D721Med (cell line): ENCODE measurements at regions not wholly inside any gene's neighbourhood (a gene's known extent, or its start where the extent isn't known, plus 50 kb on each side); places are given as distances from the start of the nearest gene placed in this dataset.
"Not testable (repeated sequence)": the region's sequence is repeated elsewhere in the genome, so short reads cannot be mapped to it uniquely, and the experiment has no call there.

Source experiments
- DNase-seq: peaks from one replicate; pipeline ENCODE4 v3.0.0; 2011; ENCODE audit warnings: low spot score; ENCODE audit not compliant: insufficient read length
- FAIRE-seq: peaks from 2 replicates; lab custom pipeline; 2011; peaks lifted over from hg19 to GRCh38; lab: Jason Lieb, UNC
- TF ChIP-seq, protein P1 (sequence below): IDR thresholded peaks from 2 replicates; pipeline ENCODE4 v1.5.1; 2012; ENCODE audit warnings: mild to moderate bottlenecking, control low read depth; ENCODE audit not compliant: insufficient read depth; ENCODE audit errors: missing control alignments

- TF ChIP-seq, protein P1, sequence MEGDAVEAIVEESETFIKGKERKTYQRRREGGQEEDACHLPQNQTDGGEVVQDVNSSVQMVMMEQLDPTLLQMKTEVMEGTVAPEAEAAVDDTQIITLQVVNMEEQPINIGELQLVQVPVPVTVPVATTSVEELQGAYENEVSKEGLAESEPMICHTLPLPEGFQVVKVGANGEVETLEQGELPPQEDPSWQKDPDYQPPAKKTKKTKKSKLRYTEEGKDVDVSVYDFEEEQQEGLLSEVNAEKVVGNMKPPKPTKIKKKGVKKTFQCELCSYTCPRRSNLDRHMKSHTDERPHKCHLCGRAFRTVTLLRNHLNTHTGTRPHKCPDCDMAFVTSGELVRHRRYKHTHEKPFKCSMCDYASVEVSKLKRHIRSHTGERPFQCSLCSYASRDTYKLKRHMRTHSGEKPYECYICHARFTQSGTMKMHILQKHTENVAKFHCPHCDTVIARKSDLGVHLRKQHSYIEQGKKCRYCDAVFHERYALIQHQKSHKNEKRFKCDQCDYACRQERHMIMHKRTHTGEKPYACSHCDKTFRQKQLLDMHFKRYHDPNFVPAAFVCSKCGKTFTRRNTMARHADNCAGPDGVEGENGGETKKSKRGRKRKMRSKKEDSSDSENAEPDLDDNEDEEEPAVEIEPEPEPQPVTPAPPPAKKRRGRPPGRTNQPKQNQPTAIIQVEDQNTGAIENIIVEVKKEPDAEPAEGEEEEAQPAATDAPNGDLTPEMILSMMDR, result no peak
- DNase-seq, result no peak
- no peak for FAIRE-seq
These were observed 65.6 kb upstream of the RAB6C start for GRCh38 chr2:129913695-129914495.

DNA sequence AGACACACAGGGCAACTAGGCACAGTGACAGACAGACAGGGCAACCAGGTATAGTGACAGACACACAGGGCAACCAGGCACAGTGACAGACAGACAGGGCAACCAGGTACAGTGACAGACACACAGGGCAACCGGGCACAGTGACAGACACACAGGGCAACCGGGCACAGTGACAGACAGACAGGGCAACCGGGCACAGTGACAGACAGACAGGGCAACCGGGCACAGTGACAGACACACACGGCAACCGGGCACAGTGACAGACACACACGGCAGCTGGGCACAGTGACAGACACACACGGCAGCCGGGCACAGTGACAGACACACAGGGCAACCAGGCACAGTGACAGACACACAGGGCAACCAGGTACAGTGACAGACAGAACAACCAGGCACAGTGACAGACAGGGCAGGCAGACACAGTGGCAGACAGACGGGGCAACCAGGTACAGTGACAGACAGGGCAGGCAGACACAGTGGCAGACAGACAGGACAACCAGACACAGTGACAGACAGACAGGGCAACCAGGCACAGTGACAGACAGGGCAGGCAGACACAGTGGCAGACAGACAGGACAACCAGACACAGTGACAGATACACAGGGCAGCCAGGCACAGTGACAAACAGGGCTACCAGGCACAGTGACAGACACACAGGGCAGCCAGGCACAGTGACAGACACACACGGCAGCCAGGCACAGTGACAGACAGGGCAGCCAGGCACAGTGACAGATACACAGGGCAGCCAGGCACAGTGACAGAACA is 64.7 kb upstream of the RAB6C start:
- DNase-seq, result no peak
- TF ChIP-seq, protein P1, result no peak
- FAIRE-seq, result no peak

DNA sequence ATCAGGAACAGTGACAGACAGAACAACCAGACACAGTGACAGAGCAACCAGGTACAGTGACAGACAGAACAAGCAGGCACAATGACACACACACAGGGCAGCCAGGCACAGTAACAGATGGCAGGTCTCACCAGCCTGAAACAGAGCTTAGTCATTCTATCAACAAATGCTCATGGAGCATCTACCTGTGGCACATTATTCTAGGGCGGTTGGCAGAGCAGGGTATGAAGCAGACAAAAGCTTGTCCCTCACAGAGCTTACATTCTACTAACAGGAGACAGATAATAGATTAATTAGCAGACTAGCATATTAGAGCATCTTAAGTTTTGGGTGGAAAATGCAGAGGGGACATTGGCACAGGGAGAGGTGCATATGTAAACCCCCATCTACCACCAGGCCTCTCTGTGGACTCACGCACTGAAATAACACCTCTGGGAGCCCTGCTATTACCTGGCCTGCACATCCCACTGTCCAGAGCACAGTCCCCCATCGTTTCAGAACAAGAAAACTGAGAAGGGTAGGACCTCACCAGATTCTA is 64.1 kb upstream of the RAB6C start:
- TF ChIP-seq, protein P1, result no peak
- no peak for DNase-seq
- no peak for FAIRE-seq

GRCh38 chr2:129918604-129919003 is 60.9 kb upstream of the RAB6C start:
- no peak for FAIRE-seq
- DNase-seq, result no peak
- TF ChIP-seq, protein P1, result no peak

DNA sequence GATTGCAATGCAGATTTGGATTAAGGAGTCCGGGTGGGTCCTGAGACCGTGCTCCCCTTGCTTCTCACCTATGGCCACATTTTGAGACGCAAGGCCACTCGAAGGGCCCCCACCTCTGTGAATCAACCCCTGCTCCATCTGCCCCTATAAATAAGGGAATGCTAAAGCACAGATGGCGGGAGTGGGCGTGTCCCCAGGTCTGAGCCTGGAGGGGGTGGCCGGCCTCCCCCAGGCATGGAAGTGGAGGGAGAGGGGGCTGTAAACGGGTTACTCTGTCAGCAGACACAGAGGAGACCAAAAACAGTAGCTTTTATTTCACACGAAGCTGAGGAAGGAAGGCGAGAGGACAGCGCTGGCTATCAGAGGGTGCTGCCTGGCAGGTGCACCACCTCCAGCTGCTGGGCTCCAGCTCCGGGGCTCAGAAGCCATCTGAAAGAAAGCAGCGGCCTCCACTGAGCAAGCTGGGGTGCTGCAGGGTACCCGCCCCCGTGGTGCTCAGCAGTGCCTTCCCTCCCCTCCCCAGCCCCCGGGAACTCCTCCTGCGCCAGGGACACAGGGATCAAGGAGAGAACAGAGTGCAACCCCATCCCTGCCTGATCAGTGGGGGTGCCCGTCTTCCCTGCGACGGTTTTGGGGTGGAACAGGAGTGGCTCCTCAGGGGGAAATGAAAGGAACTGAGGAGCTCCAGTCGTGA is 56.7 kb upstream of the RAB6C start:
- FAIRE-seq (no peak), DNase-seq (no peak)
- TF ChIP-seq, protein P1, result no peak

GRCh38 chr2:129923265-129924091 is 56.0 kb upstream of the RAB6C start:
- peak; percentile 87 for FAIRE-seq
- TF ChIP-seq, protein P1, result peak; percentile 52
- DNase-seq, result no peak

DNA sequence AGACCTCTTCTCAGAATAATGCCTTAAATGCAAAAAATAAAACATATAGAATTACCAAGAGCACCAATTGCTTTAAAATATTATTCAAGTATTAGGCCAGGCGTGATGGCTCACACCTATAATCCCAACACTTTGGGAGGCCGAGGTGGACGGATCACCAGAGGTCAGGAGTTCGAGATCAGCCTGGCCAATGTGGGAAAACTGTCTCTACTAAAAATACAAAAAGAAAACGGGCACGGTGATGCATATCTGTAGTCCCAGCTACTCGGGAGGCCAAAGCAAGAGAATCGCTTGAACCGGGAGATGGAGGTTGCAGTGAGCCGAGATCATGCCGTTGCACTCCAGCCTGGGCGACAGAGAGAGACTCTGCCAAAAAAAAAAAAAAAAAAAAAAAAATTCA is 55.4 kb upstream of the RAB6C start:
- DNase-seq, FAIRE-seq: not testable (repeated sequence)
